ENCODE measurements at regions not wholly inside any gene's neighbourhood (a gene's known extent, or its start where the extent isn't known, plus 50 kb on each side); places are given as distances from the start of the nearest gene placed in this dataset.

DNA sequence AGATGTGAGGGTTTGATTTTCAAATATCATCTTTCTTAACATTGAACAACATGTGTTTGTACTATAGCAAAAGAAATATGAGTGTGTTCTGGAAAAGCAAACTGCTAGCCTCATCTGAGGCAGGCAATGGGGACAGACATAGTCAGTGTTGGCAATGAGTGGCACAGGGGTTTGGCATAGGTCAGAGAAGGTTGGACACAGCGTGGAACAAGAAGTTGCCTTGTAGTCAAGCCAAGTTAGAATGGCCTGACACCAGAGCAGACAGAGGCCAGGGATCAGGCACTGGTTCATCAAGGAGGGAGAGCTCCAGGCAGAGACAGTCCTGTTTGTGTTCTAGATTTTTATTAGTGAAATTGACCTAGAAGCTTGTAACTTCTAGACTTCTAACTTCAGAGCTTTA, 100.8 kb upstream of the TANK start:
- Histone ChIP-seq H3K9me2 (replicated peaks; ENCODE audit: low read depth, low read length) (no peaks in the 10 kb centered on the region), H3K79me2 (ENCODE audit: insufficient read depth, low read length) (no peaks in the 10 kb centered on the region), H3K9ac (ENCODE audit: low read depth, low read length, poor library complexity, severe bottlenecking) (no peak overlapping the region), H4K20me1 (ENCODE audit: insufficient read depth, low read length, poor library complexity, severe bottlenecking) (no peaks in the 10 kb centered on the region), H3K4me2 (ENCODE audit: low read depth, low read length, poor library complexity, severe bottlenecking) (no peak overlapping the region), H3K36me3 (ENCODE audit: insufficient read depth, low read length) (no peaks in the 10 kb centered on the region), H3K4me1 (ENCODE audit: insufficient read depth, low read length, poor library complexity, severe bottlenecking) (peaks cover 5% of the 10 kb centered on the region), H3K27me3 (ENCODE audit: insufficient read depth, low read length, poor library complexity, severe bottlenecking) (no peaks in the 10 kb centered on the region), H3F3A (ENCODE audit: low read depth) (no peaks in the 10 kb centered on the region), H3K9me3 (ENCODE audit: insufficient read depth, low read depth, low read length) (no peaks in the 10 kb centered on the region; the same call in 1 of the 2 replicates), H2AFZ (ENCODE audit: low read length) (no peak overlapping the region), H3K4me3 (ENCODE audit: low read length, poor library complexity, severe bottlenecking) (no peak overlapping the region)
- TF ChIP-seq, protein P1, sequence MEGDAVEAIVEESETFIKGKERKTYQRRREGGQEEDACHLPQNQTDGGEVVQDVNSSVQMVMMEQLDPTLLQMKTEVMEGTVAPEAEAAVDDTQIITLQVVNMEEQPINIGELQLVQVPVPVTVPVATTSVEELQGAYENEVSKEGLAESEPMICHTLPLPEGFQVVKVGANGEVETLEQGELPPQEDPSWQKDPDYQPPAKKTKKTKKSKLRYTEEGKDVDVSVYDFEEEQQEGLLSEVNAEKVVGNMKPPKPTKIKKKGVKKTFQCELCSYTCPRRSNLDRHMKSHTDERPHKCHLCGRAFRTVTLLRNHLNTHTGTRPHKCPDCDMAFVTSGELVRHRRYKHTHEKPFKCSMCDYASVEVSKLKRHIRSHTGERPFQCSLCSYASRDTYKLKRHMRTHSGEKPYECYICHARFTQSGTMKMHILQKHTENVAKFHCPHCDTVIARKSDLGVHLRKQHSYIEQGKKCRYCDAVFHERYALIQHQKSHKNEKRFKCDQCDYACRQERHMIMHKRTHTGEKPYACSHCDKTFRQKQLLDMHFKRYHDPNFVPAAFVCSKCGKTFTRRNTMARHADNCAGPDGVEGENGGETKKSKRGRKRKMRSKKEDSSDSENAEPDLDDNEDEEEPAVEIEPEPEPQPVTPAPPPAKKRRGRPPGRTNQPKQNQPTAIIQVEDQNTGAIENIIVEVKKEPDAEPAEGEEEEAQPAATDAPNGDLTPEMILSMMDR (conservative IDR thresholded peaks at IDR 0.05; ENCODE audit: low read length) = no peak
- TF ChIP-seq EZH2phosphoT487 (IDR thresholded peaks at IDR 0.05; ENCODE audit: borderline replicate concordance) = no peak

DNA sequence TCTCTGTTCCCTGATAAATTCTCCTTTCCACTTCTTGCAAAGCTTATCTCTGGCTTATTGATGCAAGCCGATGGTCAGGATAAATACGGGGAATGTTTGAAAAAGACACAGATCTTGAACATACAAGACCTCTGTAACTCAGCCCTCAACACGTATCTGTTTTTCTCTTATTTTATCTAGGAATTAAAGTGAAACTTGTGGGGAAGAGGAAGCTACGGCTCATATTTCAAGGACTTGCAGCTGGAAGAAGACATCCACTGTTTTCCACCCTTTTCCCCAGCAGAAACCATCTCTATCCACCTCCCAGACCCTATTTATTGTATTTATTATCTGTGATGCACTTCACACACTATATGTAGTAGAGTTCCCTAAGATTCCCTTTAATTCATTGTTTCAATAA, 98.4 kb upstream of the TANK start:
- Histone ChIP-seq H3K27me3 (ENCODE audit: insufficient read depth, low read length, poor library complexity, severe bottlenecking) (no peaks in the 10 kb centered on the region), H3K4me2 (ENCODE audit: low read depth, low read length, poor library complexity, severe bottlenecking) (no peak overlapping the region), H3F3A (ENCODE audit: low read depth) (no peaks in the 10 kb centered on the region), H3K4me1 (ENCODE audit: insufficient read depth, low read length, poor library complexity, severe bottlenecking) (peaks cover 5% of the 10 kb centered on the region), H2AFZ (ENCODE audit: low read length) (no peak overlapping the region; the same call in 1 of the 2 replicates), H3K9me2 (replicated peaks; ENCODE audit: low read depth, low read length) (no peaks in the 10 kb centered on the region), H3K36me3 (ENCODE audit: insufficient read depth, low read length) (no peaks in the 10 kb centered on the region), H3K4me3 (ENCODE audit: low read length, poor library complexity, severe bottlenecking) (no peak overlapping the region), H4K20me1 (ENCODE audit: insufficient read depth, low read length, poor library complexity, severe bottlenecking) (no peaks in the 10 kb centered on the region), H3K9me3 (ENCODE audit: insufficient read depth, low read depth, low read length) (no peaks in the 10 kb centered on the region), H3K9ac (ENCODE audit: low read depth, low read length, poor library complexity, severe bottlenecking) (no peak overlapping the region), H3K79me2 (ENCODE audit: insufficient read depth, low read length) (no peaks in the 10 kb centered on the region)
- TF ChIP-seq EZH2phosphoT487 (IDR thresholded peaks at IDR 0.05; ENCODE audit: borderline replicate concordance) = no peak
- TF ChIP-seq, protein P1 (conservative IDR thresholded peaks at IDR 0.05; ENCODE audit: low read length) = no peak

DNA sequence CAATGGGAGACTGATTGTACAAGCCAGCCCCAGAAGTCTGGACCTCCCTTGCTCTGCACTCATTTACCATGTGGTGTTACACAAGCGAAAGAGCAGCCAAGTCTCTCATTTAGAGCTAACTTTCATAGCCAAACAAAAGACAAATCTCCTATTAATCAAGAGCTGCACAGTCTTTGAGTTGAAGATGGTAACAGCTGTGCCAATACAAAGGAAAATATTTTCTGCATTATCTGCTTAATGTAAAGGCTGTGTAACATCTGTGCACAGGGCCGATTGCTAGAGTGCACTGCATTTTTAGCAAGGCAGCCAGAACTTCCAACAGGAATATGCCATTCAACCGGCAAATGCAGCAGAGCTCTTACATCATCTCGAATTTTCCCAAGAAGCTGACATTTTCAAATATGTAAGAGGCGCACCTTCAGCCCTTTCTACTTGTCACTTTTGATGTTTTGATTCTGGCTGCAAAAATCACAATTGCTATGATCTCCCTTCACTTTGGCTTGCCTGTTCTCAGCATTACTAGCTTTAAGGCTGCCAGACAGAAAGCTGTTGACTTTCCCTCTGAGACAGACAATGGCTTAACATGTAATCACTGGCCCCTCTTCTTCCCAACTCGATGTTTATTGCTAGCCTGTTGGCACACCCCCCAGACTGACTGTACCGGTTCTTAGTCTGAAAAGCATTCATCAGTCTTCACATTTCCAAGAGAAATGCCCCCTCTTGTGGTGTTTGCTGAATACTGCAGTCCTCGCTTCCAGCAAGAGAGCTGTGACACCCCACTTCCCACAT, 96.9 kb upstream of the TANK start:
- TF ChIP-seq EZH2phosphoT487 (IDR thresholded peaks at IDR 0.05; ENCODE audit: borderline replicate concordance) = no peak
- TF ChIP-seq, protein P1 (conservative IDR thresholded peaks at IDR 0.05; ENCODE audit: low read length) = peak; percentile 97
- H3K79me2 ChIP-seq (ENCODE audit: insufficient read depth, low read length) = no peaks in the 10 kb centered on the region
- H3K27me3 ChIP-seq (ENCODE audit: insufficient read depth, low read length, poor library complexity, severe bottlenecking) = no peaks in the 10 kb centered on the region
- peaks cover 8% of the 10 kb centered on the region for H3K4me1 ChIP-seq (ENCODE audit: insufficient read depth, low read length, poor library complexity, severe bottlenecking)
- H3F3A ChIP-seq (ENCODE audit: low read depth) = no peaks in the 10 kb centered on the region; the same call in 1 of the 2 replicates
- peak overlapping the region; percentile 18 for H3K4me2 ChIP-seq (ENCODE audit: low read depth, low read length, poor library complexity, severe bottlenecking)
- no peaks in the 10 kb centered on the region for H3K9me3 ChIP-seq (ENCODE audit: insufficient read depth, low read depth, low read length)
- peak overlapping the region; percentile 81 for H2AFZ ChIP-seq (ENCODE audit: low read length)
- H3K4me3 ChIP-seq (ENCODE audit: low read length, poor library complexity, severe bottlenecking) = no peak overlapping the region
- H3K9me2 ChIP-seq (replicated peaks; ENCODE audit: low read depth, low read length) = no peaks in the 10 kb centered on the region
- H4K20me1 ChIP-seq (ENCODE audit: insufficient read depth, low read length, poor library complexity, severe bottlenecking) = no peaks in the 10 kb centered on the region
- peak overlapping the region; percentile 6 for H3K9ac ChIP-seq (ENCODE audit: low read depth, low read length, poor library complexity, severe bottlenecking)
- H3K36me3 ChIP-seq (ENCODE audit: insufficient read depth, low read length) = no peaks in the 10 kb centered on the region

Measured in Loucy (cell line).